ENCODE measurements at regions not wholly inside any gene's neighbourhood (a gene's known extent, or its start where the extent isn't known, plus 50 kb on each side); places are given as distances from the start of the nearest gene placed in this dataset.
A peak's percentile ranks its signal among the peaks of the same experiment; 100 is the strongest.

GRCh38 chr5:164560216-164560615 lies 1054.8 kb downstream of the MAT2B start:
- no peaks in the 10 kb centered on the region for H3K9me3 ChIP-seq (ENCODE audit: low read depth)
- H3K4me1 ChIP-seq (ENCODE audit: insufficient read depth) = no peaks in the 10 kb centered on the region
- H3K4me3 ChIP-seq = no peak overlapping the region
- WGBS (ENCODE audit: low lambda C conversion rate, missing lambda C conversion rate) = 81% methylated on average over 4 of the region's 4 CpGs
- H3K79me2 ChIP-seq = no peaks in the 10 kb centered on the region
- no peaks in the 10 kb centered on the region for H3K9me2 ChIP-seq (replicated peaks; ENCODE audit: insufficient read depth)
- TF ChIP-seq CTCF (IDR thresholded peaks at IDR 0.05; ENCODE audit: poor library complexity) (no peak), EZH2phosphoT487 (IDR thresholded peaks at IDR 0.05; ENCODE audit: low read depth, severe bottlenecking, unreplicated experiment) (no peak)
- H3K4me2 ChIP-seq = no peak overlapping the region
- no peak overlapping the region for H2AFZ ChIP-seq
- no peak overlapping the region for H3K27ac ChIP-seq
- H4K20me1 ChIP-seq (ENCODE audit: insufficient read depth, poor library complexity, severe bottlenecking) = no peaks in the 10 kb centered on the region
- H3K36me3 ChIP-seq (replicated peaks; ENCODE audit: insufficient read depth, low read depth) = no peaks in the 10 kb centered on the region
- H3K27me3 ChIP-seq = no peaks in the 10 kb centered on the region
- DNase-seq (ENCODE audit: low spot score) = no peak

GRCh38 chr5:164561933-164562872 lies 1056.8 kb downstream of the MAT2B start:
- H3K4me2 ChIP-seq = no peak overlapping the region
- H3K27me3 ChIP-seq = no peaks in the 10 kb centered on the region
- H3K9me3 ChIP-seq (ENCODE audit: low read depth) = no peaks in the 10 kb centered on the region
- 75% methylated on average over 7 of the region's 7 CpGs for WGBS (ENCODE audit: low lambda C conversion rate, missing lambda C conversion rate)
- TF ChIP-seq EZH2phosphoT487 (IDR thresholded peaks at IDR 0.05; ENCODE audit: low read depth, severe bottlenecking, unreplicated experiment) = no peak
- TF ChIP-seq EZH2 (IDR thresholded peaks at IDR 0.05; ENCODE audit: borderline replicate concordance) = no peak
- TF ChIP-seq CTCF (IDR thresholded peaks at IDR 0.05; ENCODE audit: poor library complexity) = no peak
- no peak overlapping the region for H3K27ac ChIP-seq
- DNase-seq (ENCODE audit: low spot score) = peak; percentile 4
- no peak overlapping the region for H2AFZ ChIP-seq
- H4K20me1 ChIP-seq (ENCODE audit: insufficient read depth, poor library complexity, severe bottlenecking) = no peaks in the 10 kb centered on the region
- H3K79me2 ChIP-seq = no peaks in the 10 kb centered on the region
- H3K4me3 ChIP-seq = no peak overlapping the region
- H3K9me2 ChIP-seq (replicated peaks; ENCODE audit: insufficient read depth) = no peaks in the 10 kb centered on the region
- no peaks in the 10 kb centered on the region for H3K4me1 ChIP-seq (ENCODE audit: insufficient read depth)
- no peaks in the 10 kb centered on the region for H3K36me3 ChIP-seq (replicated peaks; ENCODE audit: insufficient read depth, low read depth)

- Histone ChIP-seq H3K9me2 (replicated peaks; ENCODE audit: insufficient read depth) (no peaks in the 10 kb centered on the region), H3K9me3 (ENCODE audit: low read depth) (no peaks in the 10 kb centered on the region), H3K36me3 (replicated peaks; ENCODE audit: insufficient read depth, low read depth) (no peaks in the 10 kb centered on the region), H3K4me1 (ENCODE audit: insufficient read depth) (no peaks in the 10 kb centered on the region), H3K4me3 (no peak overlapping the region), H2AFZ (no peak overlapping the region), H3K79me2 (no peaks in the 10 kb centered on the region), H4K20me1 (ENCODE audit: insufficient read depth, poor library complexity, severe bottlenecking) (no peaks in the 10 kb centered on the region), H3K4me2 (no peak overlapping the region), H3K27me3 (no peaks in the 10 kb centered on the region), H3K27ac (no peak overlapping the region)
- no peak for DNase-seq (ENCODE audit: low spot score)
- WGBS (ENCODE audit: low lambda C conversion rate, missing lambda C conversion rate) = 61% methylated on average over 1 of the region's 1 CpG
- no peak for TF ChIP-seq EZH2 (IDR thresholded peaks at IDR 0.05; ENCODE audit: borderline replicate concordance)
- TF ChIP-seq CTCF (IDR thresholded peaks at IDR 0.05; ENCODE audit: poor library complexity) = no peak
- TF ChIP-seq EZH2phosphoT487 (IDR thresholded peaks at IDR 0.05; ENCODE audit: low read depth, severe bottlenecking, unreplicated experiment) = no peak
Observed at GRCh38 chr5:164563370-164563769, 1058.0 kb downstream of the MAT2B start.

Measured in hepatocyte (in vitro differentiated cells).